Heart right ventricle (tissue), 16 donors: ENCODE measurements at regions not wholly inside any gene's neighbourhood (a gene's known extent, or its start where the extent isn't known, plus 50 kb on each side); places are given as distances from the start of the nearest gene placed in this dataset.

Experiments
- ATAC-seq, 8 donors: fragments of 200-7000 bp; cut with Tn5 transposase; one replicate each; pipeline ENCODE4 v1.9.1; 2020; ENCODE audit warnings: mild to moderate bottlenecking in 8 of 8, moderate library complexity in 8 of 8, moderate number of reproducible peaks in 1 of 8
- DNase-seq, 2 donors: peaks; one replicate each; pipeline ENCODE4 v3.0.0-alpha.2; 2020
- H3K27ac ChIP-seq, 10 donors: fragments of 200-600 bp; sonication (generic) in 2 of 10; one replicate each; pipeline versions ENCODE4 v1.5.0 to v1.8.0; 2020 to 2022; ENCODE audit warnings: mild to moderate bottlenecking in 3 of 10
- H3K27me3 ChIP-seq, 7 donors: fragments of 200-600 bp; one replicate each; pipeline ENCODE4 v1.8.0; 2021 to 2022; ENCODE audit warnings: mild to moderate bottlenecking in 2 of 7
- H3K36me3 ChIP-seq, 9 donors: fragments of 200-600 bp; sonication (generic) in 1 of 9; one replicate each; pipeline versions ENCODE4 v1.5.0 to v1.8.0; 2020 to 2022; ENCODE audit warnings: mild to moderate bottlenecking in 2 of 9
- H3K4me1 ChIP-seq, 9 donors: fragments of 200-600 bp; sonication (generic) in 1 of 9; one replicate each; pipeline versions ENCODE4 v1.5.0 to v1.8.0; 2020 to 2022; ENCODE audit warnings: mild to moderate bottlenecking in 4 of 9
- H3K4me3 ChIP-seq, 10 donors: fragments of 200-600 bp; sonication (generic) in 2 of 10; one replicate each; pipeline versions ENCODE4 v1.5.0 to v1.8.0; 2020 to 2022; ENCODE audit warnings: mild to moderate bottlenecking in 7 of 10, moderate library complexity in 2 of 10
- H3K9me3 ChIP-seq, 11 donors: fragments of 200-600 bp in 10 of 11; sonication (generic) in 2 of 11; one replicate each; pipeline versions ENCODE4 v1.5.0 to v1.8.0; 2013 to 2022; ENCODE audit warnings: mild to moderate bottlenecking in 2 of 11, control low read depth in 1 of 11, moderate library complexity in 1 of 11
- CTCF ChIP-seq, 9 donors: fragments of 200-600 bp; sonication (generic) in 2 of 9; IDR thresholded peaks; one replicate each; pipeline versions ENCODE4 v1.5.0 to v1.8.0; 2021 to 2022; ENCODE audit warnings: antibody characterized with exemption in 9 of 9, mild to moderate bottlenecking in 5 of 9, moderate library complexity in 1 of 9
- WGBS, 2 donors: extraction: QIAGEN DNeasy Blood & Tissue Kit; methylation state at CpG; one replicate each; pipeline ENCODE4 v1.1.7; 2013; ENCODE audit warnings: inconsistent platforms in 1 of 2; 5-methylcytosine and 5-hydroxymethylcytosine counted together
- intact Hi-C, 10 donors: fragments of 100-400 bp; cut with DNase I; formaldehyde crosslinking; loops; one replicate each; pipeline versions ENCODE4 v1.11.1 to v1.14.2; 2022
- donor health status: Arrhythmogenic right ventricular cardiomyopathy.
- donor health status: ischemic (EF 13 %, LVEDD 7.1; RV severe dilation, severe dysfunction).
- donor health status: healthy with polysubstance abuse.
- donor health status: DM: no; HTN: yes; CAD: no.
- donor health status: DM: no; HTN: no; CAD: no.
- donor health status: ischemic (EF 25% LVEDD 6.9; RV normal size, moderate dysfunction).
- donor health status: ischemic (EF 25% LVEDD 5.7; RV mildly dilated, moderate dysfunction).
- donor health status: healthy.
- donor health status: DM: yes; HTN: yes; CAD: no.
- donor health status: Ischemic cardiomyopathy.
- donor health status: ischemic (EF 35%, LVEDD 5.7; RV mildly dilated, moderate dysfunction).
- donor health status: nonischemic (EF 11% LVEDD 7.7; RV severe dilation, severe dysfunction).
- donor health status: DM: yes; HTN: yes; CAD: no.
- donor health status: PGD.
- donor health status: ischemic (EF 29% LVEDD 5.4; RV normal size, mild dysfunction).
- donor health status: nonischemic (EF 23%, LVEDD 6.1; RV moderate dilation, normal function).

DNA sequence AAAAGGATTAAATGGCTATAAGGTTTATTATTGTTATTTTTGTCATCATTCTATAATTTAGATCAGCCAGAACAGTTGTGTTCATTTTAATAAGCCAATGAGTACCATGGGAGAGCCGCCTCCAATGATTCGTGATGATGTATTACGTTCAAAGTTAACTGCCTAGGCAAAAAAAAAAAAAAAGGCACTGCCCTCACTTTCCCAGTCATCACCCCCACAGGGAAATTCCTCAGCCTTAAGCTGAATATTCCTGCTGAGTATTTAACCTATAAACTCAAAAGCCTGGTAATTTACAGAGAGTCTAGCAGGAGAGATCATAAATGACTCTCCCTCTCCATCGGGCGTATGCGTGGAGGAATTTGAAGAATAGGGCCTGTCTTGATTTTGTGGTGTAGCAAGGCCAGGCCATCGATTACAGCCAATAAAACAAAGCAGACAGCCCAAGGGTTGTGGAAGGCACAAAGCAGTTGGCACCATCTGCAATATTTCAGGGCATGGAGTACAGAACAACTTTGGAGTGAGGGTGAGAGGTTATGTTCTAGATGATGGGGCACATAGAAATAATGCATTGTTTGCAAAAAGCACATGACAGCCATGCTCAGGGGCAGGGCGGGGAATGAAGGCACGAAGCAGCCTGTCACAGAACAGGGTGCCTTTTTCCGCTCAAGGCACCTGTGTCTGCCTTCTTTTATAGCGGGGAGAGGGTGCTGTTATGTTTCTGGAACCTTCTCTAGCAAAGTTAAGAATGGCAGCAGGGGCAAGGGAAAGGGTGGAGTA lies 138.2 kb upstream of the DTNBP1 start:
- DNase-seq = no peak
- H3K27me3 ChIP-seq = no peaks in the 10 kb centered on the region
- WGBS, 2 donors = 95 to 96% methylated on average over 11 of the region's 11 CpGs
- peaks cover 0 to 15% (median 3%) of the 10 kb centered on the region in 11 donors for H3K9me3 ChIP-seq
- no peak for TF ChIP-seq CTCF (IDR thresholded peaks at IDR 0.05)
- intact Hi-C loops = no loop called here
- H3K4me3 ChIP-seq = no peak overlapping the region
- peaks cover 0 to 16% (median 9%) of the 10 kb centered on the region in 9 donors for H3K4me1 ChIP-seq
- ATAC-seq = no peak
- H3K36me3 ChIP-seq = no peaks in the 10 kb centered on the region
- H3K27ac ChIP-seq = no peak overlapping the region

DNA sequence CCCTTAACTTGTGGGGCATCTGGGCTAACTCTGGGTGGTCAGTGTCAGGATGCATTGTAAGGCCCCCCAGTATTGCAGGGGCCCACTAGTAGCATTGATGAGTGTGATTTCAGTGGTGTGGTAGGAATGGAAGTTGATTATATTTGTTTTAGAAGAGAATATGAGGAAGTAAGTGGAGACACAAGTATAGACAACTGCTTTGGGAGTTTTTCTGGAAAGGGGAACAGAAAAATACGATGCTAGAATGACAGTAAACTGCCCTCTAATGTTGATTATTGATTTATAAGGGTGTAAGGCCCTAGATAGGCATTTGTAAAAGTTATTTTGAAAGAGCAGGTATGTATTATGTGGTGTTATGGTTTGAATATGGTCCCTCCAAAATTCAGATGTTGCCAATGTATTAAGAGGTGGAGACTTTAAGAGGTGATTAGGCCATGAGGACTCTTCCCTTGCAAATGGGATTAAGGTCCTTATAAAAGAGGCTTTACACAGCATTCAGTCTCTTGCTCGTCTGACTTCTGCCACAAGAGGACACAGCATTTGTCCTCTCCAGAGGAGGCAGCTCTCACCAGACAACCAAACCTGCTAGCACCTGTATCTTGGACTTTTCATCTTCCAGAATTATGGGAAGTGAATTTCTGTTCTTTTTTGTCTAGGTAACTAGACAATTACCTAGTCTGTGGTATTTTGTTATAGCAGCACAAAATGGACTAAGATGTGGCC lies 135.9 kb upstream of the DTNBP1 start:
- intact Hi-C loops = no loop called here
- Histone ChIP-seq H3K9me3 (peaks cover 0 to 15% (median 3%) of the 10 kb centered on the region in 11 donors), H3K36me3 (no peaks in the 10 kb centered on the region), H3K27me3 (no peaks in the 10 kb centered on the region), H3K27ac (no peak overlapping the region), H3K4me1 (peaks cover 0 to 31% (median 19%) of the 10 kb centered on the region in 9 donors), H3K4me3 (no peak overlapping the region)
- DNase-seq (no peak), ATAC-seq (no peak)
- TF ChIP-seq CTCF (IDR thresholded peaks at IDR 0.05) = no peak
- WGBS, 2 donors = 91% methylated on average over 2 of the region's 2 CpGs

DNA sequence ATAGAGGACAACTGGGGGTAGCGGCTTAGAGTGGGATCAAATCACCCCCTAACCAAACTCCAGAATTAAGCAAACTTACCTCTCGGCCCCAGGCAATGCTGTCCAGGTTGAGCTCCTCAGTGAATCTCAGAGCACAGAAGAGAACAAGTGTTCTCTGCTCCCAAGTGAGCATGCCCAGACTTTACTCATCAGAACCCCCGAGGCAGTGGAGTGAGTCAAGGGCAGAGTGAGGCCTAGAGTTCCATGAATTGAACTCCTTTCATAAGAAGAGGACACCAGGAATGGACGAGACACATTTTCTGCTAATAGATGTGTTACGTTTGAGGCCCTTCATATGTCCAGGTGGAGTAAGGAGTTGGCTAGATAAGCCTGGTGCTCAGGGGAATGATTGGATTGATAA lies 134.0 kb upstream of the DTNBP1 start:
- WGBS, 2 donors = 89 to 90% methylated on average over 5 of the region's 5 CpGs
- H3K27ac ChIP-seq = peak overlapping the region in 7 of 10 donors; percentile 39 to 85 (median 77)
- DNase-seq (no peak), ATAC-seq (peak in 2 of 8 donors; percentile 10 to 20)
- H3K9me3 ChIP-seq = peaks cover 0 to 15% (median 3%) of the 10 kb centered on the region in 11 donors
- H3K4me1 ChIP-seq = peaks cover 0 to 41% (median 19%) of the 10 kb centered on the region in 9 donors
- no peaks in the 10 kb centered on the region for H3K27me3 ChIP-seq
- intact Hi-C loops = no loop called here
- H3K36me3 ChIP-seq = no peaks in the 10 kb centered on the region
- TF ChIP-seq CTCF (IDR thresholded peaks at IDR 0.05) = no peak
- H3K4me3 ChIP-seq = no peak overlapping the region

DNA sequence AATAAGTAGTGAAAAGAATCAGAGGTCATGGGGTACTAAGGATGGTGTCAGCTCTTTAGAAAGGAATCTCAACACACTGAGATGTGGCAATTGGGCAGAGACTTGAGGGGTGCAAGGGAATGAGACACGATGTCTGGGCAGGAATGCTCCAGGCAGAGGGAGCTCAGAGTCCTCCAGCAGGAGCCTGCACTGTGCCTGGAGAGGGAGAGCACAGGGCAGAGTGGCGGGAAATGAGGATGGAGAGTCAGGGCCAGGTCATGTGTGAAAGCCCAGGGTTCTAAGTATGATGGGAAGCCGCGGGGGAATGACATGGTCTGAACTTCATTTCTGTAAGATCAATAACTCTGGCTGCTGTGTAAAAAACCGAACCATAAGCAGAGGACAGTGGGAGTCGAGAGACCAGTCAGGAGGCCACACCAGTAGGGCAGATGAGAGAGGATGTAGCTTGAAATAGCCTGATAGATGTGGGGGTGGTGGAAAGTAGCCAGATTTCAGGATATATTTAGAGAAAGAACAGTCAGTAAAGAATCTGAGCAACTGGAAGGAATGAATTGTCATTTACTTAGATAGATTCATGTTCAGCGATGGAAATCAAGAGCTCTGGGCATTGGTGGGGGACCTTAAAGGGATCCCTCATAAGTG lies 133.4 kb upstream of the DTNBP1 start:
- ATAC-seq (peak; percentile 65 to 92 (median 88)), DNase-seq (peak in 1 of 2 donors; percentile 67)
- Histone ChIP-seq H3K4me3 (no peak overlapping the region), H3K9me3 (peaks cover 0 to 15% (median 3%) of the 10 kb centered on the region in 11 donors), H3K4me1 (peaks cover 0 to 41% (median 19%) of the 10 kb centered on the region in 9 donors), H3K27ac (peak overlapping the region in 7 of 10 donors; percentile 39 to 85 (median 77)), H3K27me3 (no peaks in the 10 kb centered on the region), H3K36me3 (no peaks in the 10 kb centered on the region)
- intact Hi-C loops = no loop called here
- WGBS, 2 donors = 40 to 49% methylated on average over 7 of the region's 7 CpGs
- no peak for TF ChIP-seq CTCF (IDR thresholded peaks at IDR 0.05)
